Activated CD4-positive, CD25-positive, alpha-beta regulatory T cell (primary cell): ENCODE measurements at regions not wholly inside any gene's neighbourhood (a gene's known extent, or its start where the extent isn't known, plus 50 kb on each side); places are given as distances from the start of the nearest gene placed in this dataset.
"Not testable (repeated sequence)": the region's sequence is repeated elsewhere in the genome, so short reads cannot be mapped to it uniquely, and the experiment has no call there.

Experiments
- DNase-seq, 4 experiments: peaks; one replicate each; lab custom pipeline; 2025; lab: John Stamatoyannopoulos, UW

DNA sequence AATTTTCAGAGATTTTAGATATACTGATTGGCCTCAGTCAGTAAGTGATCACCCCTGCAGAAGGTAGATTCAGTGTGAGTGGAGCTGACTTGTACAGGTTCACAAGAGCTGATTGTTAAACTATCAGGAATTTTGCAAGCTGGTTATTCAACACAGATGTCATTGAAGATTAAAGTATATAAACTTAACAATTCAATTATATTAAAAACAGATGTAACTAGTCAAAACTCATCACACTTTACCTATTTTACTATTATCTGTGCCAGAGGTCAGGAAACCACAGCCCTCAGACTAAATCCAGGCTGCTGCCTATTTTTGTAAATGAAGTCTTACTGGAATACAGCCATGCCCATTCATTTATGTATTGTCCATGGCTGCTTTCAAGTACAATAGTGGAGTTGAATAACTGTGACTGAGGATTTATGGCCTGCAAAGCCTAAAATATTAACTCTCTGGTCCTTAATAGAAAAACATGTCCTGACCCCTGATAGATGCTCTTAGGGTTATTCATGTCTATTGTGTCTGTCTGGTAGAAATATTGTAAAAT, 429.3 kb upstream of the PDZRN3 start:
- DNase-seq: no peak

DNA sequence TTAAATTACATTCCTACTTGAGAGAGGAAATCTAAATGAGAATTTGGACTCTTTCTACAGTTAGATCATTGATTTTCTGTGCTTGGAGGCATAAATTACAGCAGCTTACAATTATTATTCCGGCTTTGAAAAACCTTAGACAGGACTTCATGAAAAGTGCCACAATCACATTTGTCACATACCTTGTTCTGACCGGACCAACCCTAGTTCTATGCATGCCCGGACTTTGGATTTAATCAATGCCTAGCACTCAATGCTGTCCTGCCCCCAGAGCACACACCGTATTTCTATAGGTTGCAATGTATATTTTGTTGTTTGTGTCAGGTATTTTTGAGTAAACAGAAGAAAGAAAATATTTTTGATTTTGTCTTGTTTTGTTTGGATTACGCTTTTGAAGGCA, 424.7 kb upstream of the PDZRN3 start:
- no peak for DNase-seq

- DNase-seq: no peak
Measured at GRCh38 chr3:74048699-74049098, 424.0 kb upstream of the PDZRN3 start.

DNA sequence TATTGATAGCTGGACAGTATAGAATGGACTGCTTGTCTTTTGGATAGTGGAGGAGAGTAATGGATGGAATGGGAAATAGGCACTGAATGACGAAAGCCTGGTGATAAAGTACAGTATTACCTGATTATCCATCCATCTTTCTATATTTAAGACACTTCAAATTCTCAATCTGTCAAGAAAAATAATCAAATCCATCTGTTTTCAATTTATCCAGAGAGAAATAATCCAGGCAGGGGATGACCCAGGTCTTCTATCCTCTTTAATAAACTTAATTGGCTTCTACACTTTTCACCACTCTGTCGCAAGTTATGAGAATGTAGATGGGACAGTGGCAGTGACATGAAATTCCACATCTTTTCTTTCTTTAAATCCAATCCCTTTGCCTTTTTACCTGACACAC, 420.3 kb upstream of the PDZRN3 start:
- no peak for DNase-seq

GRCh38 chr3:74041068-74041675, 416.4 kb upstream of the PDZRN3 start:
- DNase-seq: no peak

GRCh38 chr3:74039105-74039504, 414.4 kb upstream of the PDZRN3 start:
- no peak for DNase-seq

DNA sequence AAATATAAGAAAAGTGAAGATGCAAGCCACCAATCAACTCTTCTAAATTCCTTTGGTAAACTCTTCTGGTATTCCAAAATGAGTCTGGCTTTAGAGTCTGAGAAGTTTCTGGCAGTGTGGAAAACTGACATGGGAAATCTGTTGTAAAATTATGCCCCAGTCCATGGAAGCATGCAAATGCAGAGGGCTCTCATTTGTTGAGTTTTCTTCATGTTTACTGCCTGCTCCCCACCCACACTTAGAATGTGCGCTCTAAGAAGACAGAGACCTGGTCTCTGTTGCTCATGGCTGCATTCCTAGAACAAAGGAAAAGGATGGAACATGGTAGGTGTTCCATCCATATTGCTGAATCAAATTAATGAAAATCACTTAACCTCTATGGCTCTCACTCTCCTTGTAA, 411.8 kb upstream of the PDZRN3 start:
- no peak for DNase-seq

- DNase-seq: no peak
Measured at GRCh38 chr3:74036102-74036501, 411.4 kb upstream of the PDZRN3 start.

DNA sequence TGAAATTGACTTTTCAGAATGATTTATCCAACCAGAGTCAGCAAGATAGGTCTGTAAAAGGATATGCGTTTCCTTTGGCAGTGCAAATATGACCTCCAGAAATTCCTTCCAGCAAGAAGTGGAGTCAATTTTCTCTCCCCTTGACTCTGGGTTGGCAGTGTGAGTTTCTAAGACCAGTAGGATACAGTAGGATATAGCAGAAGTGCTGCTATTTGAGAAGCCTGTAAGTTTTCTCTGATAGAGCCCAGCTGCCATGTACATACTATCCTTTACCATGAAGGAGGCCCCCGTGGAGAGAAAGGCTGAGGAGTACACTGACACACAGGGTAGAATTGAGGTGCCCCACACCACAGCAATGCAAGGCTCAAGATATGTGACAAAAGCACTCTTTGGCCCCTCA, 409.1 kb upstream of the PDZRN3 start:
- DNase-seq: no peak

DNA sequence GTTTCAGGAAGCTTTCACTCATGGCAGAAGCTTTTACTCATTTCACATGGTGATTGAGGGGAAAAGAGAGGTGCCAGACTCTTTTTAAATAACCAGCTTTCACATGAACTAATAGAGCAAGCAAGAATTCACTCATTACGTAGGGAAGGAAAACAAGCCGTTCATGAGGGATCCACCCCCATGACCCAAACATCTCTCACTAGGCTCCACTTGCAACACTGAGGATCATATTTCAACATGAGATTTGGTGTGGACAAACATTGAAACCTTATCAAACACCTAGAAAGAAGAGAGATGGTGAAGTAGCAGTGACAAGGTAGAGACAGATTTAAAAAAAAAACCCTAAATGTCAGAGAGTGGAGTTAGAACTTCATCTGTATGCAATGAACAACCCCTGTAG, 408.6 kb upstream of the PDZRN3 start:
- no peak for DNase-seq

- no peak for DNase-seq
Measured at GRCh38 chr3:74027121-74027520, 402.4 kb upstream of the PDZRN3 start.

- no peak for DNase-seq
Measured at GRCh38 chr3:74023395-74023794, 398.7 kb upstream of the PDZRN3 start.

DNA sequence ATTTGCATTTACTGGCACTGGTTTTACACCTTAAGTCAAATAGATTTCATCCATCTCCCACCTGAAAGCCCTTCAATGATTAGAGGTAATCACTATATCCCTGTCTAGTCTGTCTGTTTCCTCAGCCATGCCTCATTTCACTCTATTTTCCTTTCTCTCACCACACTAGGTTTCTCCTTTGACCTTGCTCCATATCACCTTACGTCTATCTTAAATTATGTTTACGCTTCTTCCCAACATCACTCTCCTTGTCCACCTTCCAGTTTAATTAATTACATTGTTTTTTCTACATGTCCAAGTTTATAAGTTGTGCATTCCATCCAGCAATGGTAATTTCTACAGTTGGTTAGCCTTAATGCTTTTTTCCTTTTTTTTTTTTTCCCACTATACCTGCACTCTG, 396.7 kb upstream of the PDZRN3 start:
- DNase-seq: no peak

GRCh38 chr3:74009961-74010844, 385.5 kb upstream of the PDZRN3 start:
- DNase-seq: no peak

DNA sequence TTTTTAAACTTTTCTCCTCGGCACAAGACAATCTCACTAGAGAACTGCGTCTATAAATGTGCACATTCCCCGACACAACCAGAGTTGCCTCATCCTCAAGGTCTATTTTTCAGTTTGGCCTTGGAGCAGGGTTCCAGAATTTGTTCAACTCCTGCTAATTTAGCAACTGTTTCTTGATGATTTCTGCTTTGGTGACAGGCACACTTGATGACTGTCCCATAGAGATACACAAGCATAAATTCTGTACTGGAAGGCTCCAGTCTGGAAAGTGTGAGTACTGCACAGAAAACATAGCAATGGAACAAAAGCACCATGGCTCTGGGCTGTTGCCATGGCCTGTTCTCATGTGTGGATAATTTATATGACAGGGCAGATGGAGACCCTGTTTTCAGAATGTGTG, 379.6 kb upstream of the PDZRN3 start:
- DNase-seq: no peak

DNA sequence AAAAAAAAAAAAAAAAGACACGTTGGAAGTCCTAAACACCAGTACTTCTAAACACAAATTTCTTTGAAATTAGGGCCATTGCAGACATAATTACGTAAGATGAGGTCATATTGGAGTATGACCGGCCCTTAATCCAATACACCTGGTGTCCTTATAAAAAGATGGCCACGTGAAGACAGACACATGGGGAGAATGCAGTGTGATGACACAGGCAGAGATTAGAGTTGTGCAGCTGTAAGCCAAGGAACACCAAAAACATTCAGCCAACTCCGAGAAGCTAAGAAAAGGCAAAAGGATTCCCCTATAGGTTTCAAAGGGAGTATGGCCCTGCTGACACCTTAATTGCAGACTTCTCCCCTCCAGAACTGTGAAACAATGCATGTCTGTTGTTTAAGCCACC, 379.0 kb upstream of the PDZRN3 start:
- DNase-seq: no peak

DNA sequence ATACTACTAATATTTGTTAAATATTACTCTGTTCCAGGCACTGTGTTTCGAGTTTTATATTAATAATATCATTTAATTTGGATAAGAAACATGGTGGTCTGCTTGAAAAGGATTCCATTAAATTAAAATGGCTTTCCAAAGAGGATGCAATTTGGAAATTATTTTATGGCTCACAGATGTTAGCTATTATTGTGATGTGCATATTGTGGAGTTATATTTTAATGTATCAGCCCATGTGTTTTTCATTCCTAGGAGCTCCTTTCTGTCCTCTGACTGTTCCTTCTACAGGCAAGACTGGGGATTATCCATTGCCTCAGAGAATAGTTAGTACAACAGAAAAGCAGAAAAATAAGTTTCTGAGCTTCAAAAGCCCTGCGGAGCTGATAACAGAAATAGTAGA, 376.7 kb upstream of the PDZRN3 start:
- no peak for DNase-seq

DNA sequence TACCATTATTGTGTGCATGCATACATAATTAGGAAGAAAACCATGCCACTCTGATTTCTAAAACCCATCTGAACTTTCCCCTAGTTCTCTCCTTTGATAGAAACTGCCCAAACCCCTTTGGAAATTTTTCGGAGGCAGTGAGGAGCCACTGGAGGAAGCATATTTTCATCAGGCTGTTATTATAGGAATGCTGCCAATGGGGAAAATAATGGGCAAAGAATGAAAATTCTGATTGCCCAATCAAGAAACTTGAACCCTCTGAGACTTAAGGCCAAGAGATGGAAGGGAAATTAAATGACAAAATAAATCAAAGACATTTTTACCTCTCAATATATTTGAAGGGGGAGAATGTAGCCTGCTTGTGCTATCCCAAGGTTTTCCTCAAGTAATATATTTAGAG, 376.0 kb upstream of the PDZRN3 start:
- DNase-seq: no peak

GRCh38 chr3:73999501-73999900, 374.8 kb upstream of the PDZRN3 start:
- DNase-seq: no peak

DNA sequence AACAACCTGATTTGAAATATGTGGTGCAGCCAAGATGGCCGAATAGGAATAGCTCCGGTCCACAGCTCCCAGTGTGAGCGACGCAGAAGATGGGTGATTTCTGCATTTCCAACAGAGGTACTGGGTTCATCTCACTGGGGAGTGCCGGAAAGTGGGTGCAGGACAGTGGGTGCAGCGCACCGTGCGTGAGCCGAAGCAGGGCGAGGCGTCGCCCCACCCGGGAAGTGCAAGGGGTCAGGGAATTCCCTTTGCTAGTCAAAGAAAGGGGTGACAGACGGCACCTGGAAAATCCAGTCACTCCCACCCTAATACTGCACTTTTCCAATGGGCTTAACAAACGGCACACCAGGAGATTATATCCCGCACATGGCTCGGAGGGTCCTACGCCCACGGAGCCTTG, 365.9 kb upstream of the PDZRN3 start:
- not testable (repeated sequence) for DNase-seq

- DNase-seq: no peak
Measured at GRCh38 chr3:73966733-73967132, 342.0 kb upstream of the PDZRN3 start.

- no peak for DNase-seq
Measured at GRCh38 chr3:73964818-73965217, 340.1 kb upstream of the PDZRN3 start.

DNA sequence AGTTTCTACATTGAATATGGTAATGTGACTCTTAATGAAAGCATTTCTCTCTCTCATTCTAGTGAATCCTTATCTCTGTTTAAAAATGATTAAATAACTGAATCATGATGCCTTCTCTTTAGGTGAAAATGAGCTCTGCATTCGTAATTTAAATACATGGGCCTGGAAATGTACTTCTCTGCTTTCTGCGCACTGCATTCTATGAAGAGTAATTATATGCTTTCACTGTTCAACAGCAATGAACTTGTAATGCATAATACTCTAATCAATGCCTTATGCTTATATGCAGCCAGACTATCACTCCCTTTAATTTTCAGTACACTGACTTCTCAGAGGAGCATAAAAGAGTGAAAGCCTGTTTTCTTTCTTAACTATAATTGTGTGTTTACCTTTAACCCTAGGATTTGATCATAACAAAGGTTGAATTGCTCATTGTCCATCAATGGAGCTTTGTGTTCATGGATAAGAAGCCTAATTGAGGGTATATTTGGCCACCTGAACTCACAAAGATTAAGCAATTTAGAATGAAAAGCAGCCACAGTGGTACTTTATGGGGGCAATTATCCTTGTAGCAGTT, 330.8 kb upstream of the PDZRN3 start:
- DNase-seq: no peak
